Naive thymus-derived CD4-positive, alpha-beta T cell (primary cell): ENCODE measurements at regions not wholly inside any gene's neighbourhood (a gene's known extent, or its start where the extent isn't known, plus 50 kb on each side); places are given as distances from the start of the nearest gene placed in this dataset.

Source experiments
- ATAC-seq: fragments of 150-1000 bp; cut with Tn5 transposase; 2 replicates; pipeline ENCODE4 v1.10.0; 2021; ENCODE audit warnings: mild to moderate bottlenecking, moderate library complexity
- CTCF ChIA-PET: fragments of 350-600 bp; sonication (Branson Sonifier 250); formaldehyde crosslinking; loops from one replicate; lab custom pipeline; 2021; ENCODE audit warnings: antibody characterized with exemption; lab: Charles Lee
- POLR2A ChIA-PET: fragments of 350-600 bp; sonication (Branson Sonifier 250); formaldehyde crosslinking; loops from one replicate; lab custom pipeline; 2021; ENCODE audit warnings: antibody characterized with exemption, inconsistent platforms; lab: Charles Lee
- DNase-seq, 9 donors: peaks; one replicate each; pipeline versions ENCODE4 v3.0.0 to v3.0.0-alpha.2; 2020 to 2022; ENCODE audit warnings: mixed read lengths in 1 of 9
- H3K27ac ChIP-seq: one replicate; pipeline ENCODE4 v1.7.0; 2013; ENCODE audit warnings: mild to moderate bottlenecking, low read depth, low read length, moderate library complexity
- H3K27me3 ChIP-seq, 2 donors: one replicate each; pipeline ENCODE4 v1.7.0; 2013; ENCODE audit warnings: low read length in 2 of 2, mild to moderate bottlenecking in 2 of 2, moderate library complexity in 2 of 2; ENCODE audit not compliant: control insufficient read depth in 2 of 2, insufficient read depth in 2 of 2
- H3K36me3 ChIP-seq, 3 experiments: 1 replicate in 2 of 3; 2 replicates in 1 of 3; pipeline ENCODE4 v1.7.0; 2013; ENCODE audit warnings: low read length in 3 of 3, mild to moderate bottlenecking in 3 of 3, moderate library complexity in 1 of 3; ENCODE audit not compliant: insufficient read depth in 3 of 3, control insufficient read depth in 2 of 3
- H3K4me1 ChIP-seq, 2 donors: one replicate each; pipeline ENCODE4 v1.7.0; 2013; ENCODE audit warnings: low read length in 2 of 2, mild to moderate bottlenecking in 2 of 2, moderate library complexity in 1 of 2; ENCODE audit not compliant: control insufficient read depth in 2 of 2, insufficient read depth in 2 of 2
- H3K4me3 ChIP-seq: 2 replicates; pipeline ENCODE4 v1.7.0; 2013; ENCODE audit warnings: mild to moderate bottlenecking, low read length
- H3K9me3 ChIP-seq, 3 experiments: 1 replicate in 2 of 3; 2 replicates in 1 of 3; pipeline ENCODE4 v1.7.0; 2013; ENCODE audit warnings: low read length in 3 of 3; ENCODE audit not compliant: control insufficient read depth in 2 of 3
- H3K27ac Mint-ChIP-seq, 9 donors: one replicate each; pipeline ENCODE4 v1.8.0; 2020 to 2022; ENCODE audit warnings: mixed read lengths in 9 of 9, mild to moderate bottlenecking in 8 of 9, moderate library complexity in 5 of 9, inconsistent platforms in 2 of 9
- H3K27me3 Mint-ChIP-seq, 5 donors: one replicate each; pipeline ENCODE4 v1.8.0; 2021 to 2022; ENCODE audit warnings: mixed read lengths in 5 of 5, mild to moderate bottlenecking in 1 of 5
- H3K36me3 Mint-ChIP-seq, 5 donors: one replicate each; pipeline ENCODE4 v1.8.0; 2020 to 2022; ENCODE audit warnings: mixed read lengths in 5 of 5, mild to moderate bottlenecking in 3 of 5, inconsistent platforms in 1 of 5
- H3K4me1 Mint-ChIP-seq, 7 donors: one replicate each; pipeline ENCODE4 v1.8.0; 2020 to 2022; ENCODE audit warnings: mixed read lengths in 7 of 7, mild to moderate bottlenecking in 3 of 7, inconsistent platforms in 1 of 7
- H3K4me3 Mint-ChIP-seq, 10 donors: one replicate each; pipeline ENCODE4 v1.8.0; 2020 to 2022; ENCODE audit warnings: mild to moderate bottlenecking in 10 of 10, mixed read lengths in 10 of 10, moderate library complexity in 6 of 10, inconsistent platforms in 2 of 10
- H3K9me3 Mint-ChIP-seq, 11 donors: one replicate each; pipeline ENCODE4 v1.8.0; 2020 to 2022; ENCODE audit warnings: mixed read lengths in 11 of 11, mild to moderate bottlenecking in 4 of 11, inconsistent platforms in 1 of 11, moderate library complexity in 1 of 11
- intact Hi-C, 2 donors: fragments of 100-400 bp; cut with micrococcal nuclease; formaldehyde crosslinking; loops; one replicate each; pipeline ENCODE4 v1.15.1; 2023

DNA sequence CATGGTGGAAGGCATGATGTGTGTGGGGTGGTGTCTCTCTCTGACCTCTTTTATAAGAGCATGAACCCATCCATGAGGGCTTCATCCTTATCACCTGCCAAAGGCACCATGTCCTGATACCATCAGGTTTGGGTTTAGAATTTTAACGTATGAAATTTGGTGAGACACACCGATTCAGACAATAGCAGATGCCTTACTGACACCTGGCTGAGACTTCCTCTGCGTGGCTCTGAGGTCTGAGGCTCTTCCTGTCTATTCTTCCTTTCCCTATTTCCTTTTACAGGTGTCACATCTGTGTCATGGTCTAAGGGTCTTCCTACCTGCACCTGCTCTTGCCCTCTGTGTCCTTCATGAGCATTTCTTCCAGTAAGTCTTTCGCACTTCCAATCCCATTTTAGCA lies 320.7 kb upstream of the CLNK start:
- H3K27ac Mint-ChIP-seq: peak overlapping the region in 1 of 9 donors; percentile 23
- H3K36me3 Mint-ChIP-seq: peaks cover 0 to 10% (median 0%) of the 10 kb centered on the region in 5 donors
- H3K36me3 ChIP-seq: no peaks in the 10 kb centered on the region
- peaks cover 0 to 15% (median 4%) of the 10 kb centered on the region in 7 donors for H3K4me1 Mint-ChIP-seq
- peaks cover 0 to 14% (median 6%) of the 10 kb centered on the region in 5 donors for H3K27me3 Mint-ChIP-seq
- H3K4me3 ChIP-seq: no peak overlapping the region
- H3K4me3 Mint-ChIP-seq: peak overlapping the region in 1 of 10 donors; percentile 54
- intact Hi-C loops: loop anchor here in 1 of 2 donors (10.0 kb wide), 1 partner anchor 100 kb away; no protein-coding TSS in a partner anchor
- peaks cover 0 to 9% (median 0%) of the 10 kb centered on the region in 11 donors for H3K9me3 Mint-ChIP-seq
- DNase-seq (peak in 1 of 9 donors; percentile 0), ATAC-seq (no peak)
- H3K27ac ChIP-seq: no peak overlapping the region
- ChIA-PET CTCF (no interaction called here), POLR2A (no interaction called here)
- H3K27me3 ChIP-seq: no peaks in the 10 kb centered on the region
- H3K4me1 ChIP-seq: no peaks in the 10 kb centered on the region
- no peaks in the 10 kb centered on the region for H3K9me3 ChIP-seq

DNA sequence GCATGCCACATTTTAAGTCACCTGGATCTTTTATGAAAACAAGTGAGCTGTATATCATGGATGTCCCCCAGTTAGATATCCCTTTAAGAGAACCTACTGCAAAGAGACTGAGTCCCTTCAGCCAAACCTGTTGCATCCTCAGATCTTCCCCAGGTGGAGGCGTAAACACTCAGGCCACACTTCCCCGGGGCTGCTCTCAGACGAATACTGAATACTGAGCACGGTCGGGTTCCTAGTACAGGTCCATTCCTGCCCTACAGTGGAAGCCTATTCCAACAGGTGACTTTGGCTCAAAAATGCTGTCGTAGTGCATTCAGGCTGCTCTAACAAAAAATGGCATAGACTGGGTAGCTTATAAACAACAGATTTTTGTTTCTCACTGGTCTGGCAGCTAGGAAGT lies 320.2 kb upstream of the CLNK start:
- no peaks in the 10 kb centered on the region for H3K36me3 ChIP-seq
- no peak overlapping the region for H3K27ac ChIP-seq
- peaks cover 0 to 15% (median 4%) of the 10 kb centered on the region in 7 donors for H3K4me1 Mint-ChIP-seq
- ChIA-PET CTCF (no interaction called here), POLR2A (no interaction called here)
- no peaks in the 10 kb centered on the region for H3K27me3 ChIP-seq
- intact Hi-C loops: loop anchor here in 1 of 2 donors (10.0 kb wide), 1 partner anchor 100 kb away; no protein-coding TSS in a partner anchor
- ATAC-seq: no peak
- H3K27me3 Mint-ChIP-seq: peaks cover 0 to 14% (median 6%) of the 10 kb centered on the region in 5 donors
- H3K36me3 Mint-ChIP-seq: peaks cover 0 to 10% (median 0%) of the 10 kb centered on the region in 5 donors
- H3K9me3 Mint-ChIP-seq: peaks cover 0 to 9% (median 0%) of the 10 kb centered on the region in 11 donors
- DNase-seq: no peak
- H3K4me3 Mint-ChIP-seq: no peak overlapping the region
- H3K27ac Mint-ChIP-seq: no peak overlapping the region
- no peaks in the 10 kb centered on the region for H3K4me1 ChIP-seq
- no peaks in the 10 kb centered on the region for H3K9me3 ChIP-seq
- no peak overlapping the region for H3K4me3 ChIP-seq

DNA sequence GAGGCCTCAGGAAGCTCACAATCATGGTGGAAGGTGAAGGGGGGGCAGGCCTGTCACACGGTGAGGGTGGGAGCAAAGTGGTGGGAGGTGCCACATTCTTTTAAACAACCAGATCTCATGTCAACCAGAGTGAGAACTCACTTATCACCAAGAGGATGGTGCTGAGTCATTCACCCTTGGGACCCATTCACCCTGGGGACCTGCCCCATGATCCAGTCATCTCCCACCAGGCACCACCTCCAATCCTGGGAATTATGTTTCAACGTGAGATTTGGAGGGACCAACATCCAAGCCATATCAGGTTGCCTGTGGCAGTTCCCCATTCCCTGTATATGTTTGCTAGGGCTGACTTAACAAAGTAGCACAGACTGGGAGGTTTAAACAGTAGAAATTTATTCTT lies 318.4 kb upstream of the CLNK start:
- H3K27me3 Mint-ChIP-seq: peaks cover 0 to 14% (median 3%) of the 10 kb centered on the region in 5 donors
- no peak for DNase-seq
- peaks cover 0 to 7% (median 0%) of the 10 kb centered on the region in 5 donors for H3K36me3 Mint-ChIP-seq
- no peak overlapping the region for H3K27ac ChIP-seq
- H3K36me3 ChIP-seq: no peaks in the 10 kb centered on the region
- no peak overlapping the region for H3K27ac Mint-ChIP-seq
- no peaks in the 10 kb centered on the region for H3K27me3 ChIP-seq
- ATAC-seq: no peak
- peaks cover 0 to 15% (median 4%) of the 10 kb centered on the region in 7 donors for H3K4me1 Mint-ChIP-seq
- no peak overlapping the region for H3K4me3 Mint-ChIP-seq
- H3K9me3 Mint-ChIP-seq: peaks cover 0 to 8% (median 0%) of the 10 kb centered on the region in 11 donors
- H3K4me3 ChIP-seq: no peak overlapping the region
- CTCF ChIA-PET: no interaction called here
- H3K4me1 ChIP-seq: no peaks in the 10 kb centered on the region
- POLR2A ChIA-PET: no interaction called here
- no peaks in the 10 kb centered on the region for H3K9me3 ChIP-seq
- intact Hi-C loops: loop anchor here in 1 of 2 donors (10.0 kb wide), 1 partner anchor 102 kb away; no protein-coding TSS in a partner anchor

DNA sequence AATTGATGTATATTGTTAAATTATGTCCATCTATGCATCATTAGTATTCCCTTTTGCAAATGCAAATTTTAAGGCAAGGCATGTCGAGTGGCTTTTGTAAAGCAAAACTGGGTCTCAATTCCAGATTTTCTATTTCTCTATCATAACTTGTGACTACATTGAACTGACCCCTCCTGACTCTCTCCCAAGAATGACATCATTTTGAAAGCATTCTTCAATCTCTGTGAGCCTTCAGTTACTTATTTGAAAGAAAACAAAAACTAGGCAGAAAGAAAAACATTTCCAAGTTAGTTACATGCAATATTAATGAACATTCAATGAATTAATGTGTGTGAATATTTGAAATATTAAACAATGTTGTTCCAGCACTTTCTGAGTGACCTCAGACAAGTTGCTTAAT lies 314.3 kb upstream of the CLNK start:
- POLR2A ChIA-PET: no interaction called here
- Mint-ChIP-seq H3K36me3 (peaks cover 0 to 6% (median 0%) of the 10 kb centered on the region in 5 donors), H3K9me3 (peaks cover 0 to 3% (median 0%) of the 10 kb centered on the region in 11 donors), H3K27me3 (peaks cover 0 to 6% (median 0%) of the 10 kb centered on the region in 5 donors), H3K4me1 (no peaks in the 10 kb centered on the region), H3K4me3 (no peak overlapping the region), H3K27ac (no peak overlapping the region)
- CTCF ChIA-PET: no interaction called here
- no peak for ATAC-seq
- intact Hi-C loops: no loop called here
- H3K27me3 ChIP-seq: no peaks in the 10 kb centered on the region
- H3K36me3 ChIP-seq: no peaks in the 10 kb centered on the region
- DNase-seq: no peak
- H3K4me1 ChIP-seq: no peaks in the 10 kb centered on the region
- H3K9me3 ChIP-seq: no peaks in the 10 kb centered on the region
- H3K27ac ChIP-seq: no peak overlapping the region
- no peak overlapping the region for H3K4me3 ChIP-seq

DNA sequence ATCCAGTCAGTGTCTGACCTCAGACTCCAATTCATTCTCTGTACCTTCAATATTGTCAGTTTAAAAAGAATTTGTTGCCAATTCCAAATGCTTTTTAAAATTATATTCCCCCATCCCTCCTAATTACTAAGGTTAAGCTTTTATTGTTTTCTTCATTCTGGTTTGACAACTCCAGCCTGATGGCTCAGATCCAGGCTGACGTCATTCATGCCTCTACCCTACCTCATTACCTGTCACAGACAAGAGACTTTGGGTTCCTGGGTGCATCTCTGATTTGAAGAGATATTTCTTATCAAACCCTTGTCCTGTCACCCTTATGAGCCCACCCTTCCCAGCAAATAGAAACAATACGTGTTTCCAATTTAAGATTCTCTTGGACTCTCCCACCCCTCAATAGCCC lies 300.2 kb upstream of the CLNK start:
- peak overlapping the region in 1 of 9 donors; percentile 21 for H3K27ac Mint-ChIP-seq
- H3K4me1 Mint-ChIP-seq: peaks cover 8 to 18% (median 11%) of the 10 kb centered on the region in 7 donors
- no peak overlapping the region for H3K4me3 Mint-ChIP-seq
- ChIA-PET CTCF (no interaction called here), POLR2A (no interaction called here)
- peaks cover 0 to 9% (median 0%) of the 10 kb centered on the region in 5 donors for H3K27me3 Mint-ChIP-seq
- intact Hi-C loops: no loop called here
- Histone ChIP-seq H3K4me3 (no peak overlapping the region), H3K36me3 (no peaks in the 10 kb centered on the region), H3K27me3 (no peaks in the 10 kb centered on the region), H3K4me1 (no peaks in the 10 kb centered on the region), H3K27ac (no peak overlapping the region), H3K9me3 (no peaks in the 10 kb centered on the region)
- ATAC-seq: no peak
- H3K36me3 Mint-ChIP-seq: no peaks in the 10 kb centered on the region
- peaks cover 0 to 4% (median 0%) of the 10 kb centered on the region in 11 donors for H3K9me3 Mint-ChIP-seq
- DNase-seq: no peak

DNA sequence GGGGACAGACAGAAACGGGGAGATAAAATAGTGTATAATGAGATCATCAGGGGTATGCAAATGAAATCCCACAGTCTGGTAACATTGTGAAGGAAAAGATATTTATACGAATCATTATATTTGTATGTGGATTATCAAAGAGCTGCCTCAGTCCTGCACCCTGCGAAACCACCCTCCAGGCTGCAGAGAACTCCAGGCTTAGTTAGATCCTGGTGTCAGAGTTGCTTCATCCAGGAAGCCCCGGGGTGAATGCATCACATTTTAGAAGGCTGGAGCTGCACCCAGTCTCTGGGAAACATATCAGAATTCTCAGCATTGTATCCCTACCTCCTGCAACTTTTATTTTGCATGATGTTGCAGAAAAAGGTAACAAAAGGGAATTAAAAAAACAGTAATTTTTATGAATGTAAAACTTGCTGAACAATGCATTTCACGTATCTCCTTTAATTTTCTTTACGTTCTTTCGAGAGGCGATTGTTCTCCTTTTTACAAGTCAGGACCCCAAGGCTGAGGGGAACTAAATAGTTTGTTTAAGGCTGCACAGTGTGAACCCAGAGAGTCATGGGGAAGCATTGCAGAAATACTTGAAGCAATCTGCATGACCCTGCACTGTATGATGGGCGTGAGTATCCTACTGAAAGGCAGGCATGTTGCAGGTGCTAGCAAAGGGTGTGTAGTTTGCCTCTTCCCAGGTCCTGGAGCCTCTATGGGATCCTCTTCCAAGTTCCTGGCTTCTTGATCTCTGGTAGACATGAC lies 299.5 kb upstream of the CLNK start:
- Histone ChIP-seq H3K9me3 (no peaks in the 10 kb centered on the region), H3K36me3 (no peaks in the 10 kb centered on the region), H3K27me3 (no peaks in the 10 kb centered on the region), H3K27ac (no peak overlapping the region), H3K4me1 (no peaks in the 10 kb centered on the region), H3K4me3 (no peak overlapping the region)
- ATAC-seq (no peak), DNase-seq (no peak)
- Mint-ChIP-seq H3K9me3 (peaks cover 0 to 4% (median 0%) of the 10 kb centered on the region in 11 donors), H3K27ac (no peak overlapping the region), H3K36me3 (no peaks in the 10 kb centered on the region), H3K4me3 (no peak overlapping the region), H3K4me1 (peaks cover 8 to 18% (median 11%) of the 10 kb centered on the region in 7 donors), H3K27me3 (peaks cover 0 to 8% (median 0%) of the 10 kb centered on the region in 5 donors)
- ChIA-PET POLR2A (no interaction called here), CTCF (interaction anchor here (0.6 kb wide), 1 partner anchor 686 kb away, joined by 3 read pairs; no protein-coding TSS in a partner anchor)
- intact Hi-C loops: no loop called here
